ENCODE measurements at regions not wholly inside any gene's neighbourhood (a gene's known extent, or its start where the extent isn't known, plus 50 kb on each side); places are given as distances from the start of the nearest gene placed in this dataset.
A peak's percentile ranks its signal among the peaks of the same experiment; 100 is the strongest.

- Histone ChIP-seq H3K4me1 (no peaks in the 10 kb centered on the region), H3K4me3 (no peak overlapping the region), H3K27ac (replicated peaks in 1 of 4) (peak overlapping the region in 3 of 4 donors; percentile 6 to 42 (median 31)), H3K27me3 (no peaks in the 10 kb centered on the region), H3K36me3 (no peaks in the 10 kb centered on the region), H3K9me3 (no peaks in the 10 kb centered on the region)
- whole genome bisulfite sequencing = 70% methylated on average over 5 of the region's 5 CpGs
- intact Hi-C loops (cut with DNase I) = loop anchor here (10.0 kb wide), 1 partner anchor 1955 kb away; no protein-coding TSS in a partner anchor
- TF ChIP-seq CTCF (IDR thresholded peaks at IDR 0.05) = no peak
- TF ChIP-seq POLR2AphosphoS5 (IDR thresholded peaks at IDR 0.05) = no peak
- no peak for TF ChIP-seq POLR2A (IDR thresholded peaks at IDR 0.05; ENCODE audit: low read depth)
- TF ChIP-seq EP300 (IDR thresholded peaks at IDR 0.05) = no peak
- no peak for DNase-seq (ENCODE audit: extremely low spot score)
Observed at GRCh38 chr16:80459966-80460365, 80.8 kb upstream of the DYNLRB2 start.

GRCh38 chr16:80459331-80459777 is 81.4 kb upstream of the DYNLRB2 start:
- TF ChIP-seq CTCF (IDR thresholded peaks at IDR 0.05) = no peak
- TF ChIP-seq POLR2A (IDR thresholded peaks at IDR 0.05; ENCODE audit: low read depth) = no peak
- no peak for TF ChIP-seq EP300 (IDR thresholded peaks at IDR 0.05)
- TF ChIP-seq POLR2AphosphoS5 (IDR thresholded peaks at IDR 0.05) = no peak
- H3K27ac ChIP-seq (replicated peaks in 1 of 4) = peak overlapping the region in 2 of 4 donors; percentile 6 to 42
- intact Hi-C loops (cut with DNase I) = no loop called here

GRCh38 chr16:80457871-80458270 is 82.9 kb upstream of the DYNLRB2 start:
- Histone ChIP-seq H3K4me3 (no peak overlapping the region), H3K27me3 (no peaks in the 10 kb centered on the region), H3K27ac (replicated peaks in 1 of 4) (no peak overlapping the region), H3K36me3 (no peaks in the 10 kb centered on the region), H3K9me3 (no peaks in the 10 kb centered on the region), H3K4me1 (no peaks in the 10 kb centered on the region)
- 50% methylated on average over 1 of the region's 1 CpG for WGBS
- intact Hi-C loops (cut with DNase I) = no loop called here
- DNase-seq (ENCODE audit: extremely low spot score) = no peak
- TF ChIP-seq POLR2AphosphoS5 (IDR thresholded peaks at IDR 0.05) (no peak), POLR2A (IDR thresholded peaks at IDR 0.05; ENCODE audit: low read depth) (no peak), EP300 (IDR thresholded peaks at IDR 0.05) (no peak), CTCF (IDR thresholded peaks at IDR 0.05) (no peak)

More at GRCh38 chr16:80459331-80459777, 81.4 kb upstream of the DYNLRB2 start:
- no peak overlapping the region for H3K4me3 ChIP-seq
- no peaks in the 10 kb centered on the region for H3K4me1 ChIP-seq
- WGBS = 78% methylated on average over 3 of the region's 3 CpGs
- H3K36me3 ChIP-seq = no peaks in the 10 kb centered on the region
- no peak for DNase-seq (ENCODE audit: extremely low spot score)
- H3K9me3 ChIP-seq = no peaks in the 10 kb centered on the region
- no peaks in the 10 kb centered on the region for H3K27me3 ChIP-seq

- 92% methylated on average over 2 of the region's 2 CpGs for WGBS
- no peak for DNase-seq (ENCODE audit: extremely low spot score)
- Histone ChIP-seq H3K27ac (replicated peaks in 1 of 4) (no peak overlapping the region), H3K36me3 (no peaks in the 10 kb centered on the region), H3K4me3 (no peak overlapping the region), H3K4me1 (no peaks in the 10 kb centered on the region), H3K27me3 (no peaks in the 10 kb centered on the region), H3K9me3 (no peaks in the 10 kb centered on the region)
- intact Hi-C loops (cut with DNase I) = loop anchor here (5.0 kb wide), 1 partner anchor 53 kb away; no protein-coding TSS in a partner anchor
- no peak for TF ChIP-seq POLR2AphosphoS5 (IDR thresholded peaks at IDR 0.05)
Observed at GRCh38 chr16:80454802-80455201, 86.0 kb upstream of the DYNLRB2 start.

- TF ChIP-seq EP300 (IDR thresholded peaks at IDR 0.05) (no peak), POLR2AphosphoS5 (IDR thresholded peaks at IDR 0.05) (no peak), CTCF (IDR thresholded peaks at IDR 0.05) (no peak), POLR2A (IDR thresholded peaks at IDR 0.05; ENCODE audit: low read depth) (no peak)
- no peak overlapping the region for H3K27ac ChIP-seq (replicated peaks in 1 of 4)
- WGBS = 75% methylated on average over 8 of the region's 8 CpGs
- no peaks in the 10 kb centered on the region for H3K27me3 ChIP-seq
- no peaks in the 10 kb centered on the region for H3K9me3 ChIP-seq
- no peak for DNase-seq (ENCODE audit: extremely low spot score)
- H3K4me3 ChIP-seq = no peak overlapping the region
- H3K4me1 ChIP-seq = no peaks in the 10 kb centered on the region
- H3K36me3 ChIP-seq = no peaks in the 10 kb centered on the region
- intact Hi-C loops (cut with DNase I) = no loop called here
Observed at GRCh38 chr16:80449392-80449791, 91.4 kb upstream of the DYNLRB2 start.

Data from esophagus muscularis mucosa (tissue), 4 donors.